ENCODE measurements at regions not wholly inside any gene's neighbourhood (a gene's known extent, or its start where the extent isn't known, plus 50 kb on each side); places are given as distances from the start of the nearest gene placed in this dataset.

DNA sequence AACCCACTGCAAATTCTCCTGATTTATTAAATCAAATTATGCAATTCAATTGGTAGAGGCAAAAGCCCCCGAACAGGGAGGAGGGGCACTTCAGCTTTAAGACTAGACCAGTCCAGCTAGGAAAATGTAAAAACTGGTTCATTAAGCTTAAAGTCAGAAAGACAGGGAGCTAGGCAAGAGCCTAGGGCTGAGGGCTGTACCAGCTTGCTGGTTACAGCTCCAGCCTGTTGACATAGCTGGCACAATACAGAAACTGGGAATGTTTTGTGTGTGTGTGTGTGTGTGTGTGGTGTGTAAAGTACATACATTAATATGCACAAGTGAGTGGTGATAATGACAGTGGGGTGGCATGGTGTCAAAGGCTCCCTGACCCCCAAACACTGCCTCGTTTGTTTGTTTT lies 307.0 kb upstream of the CELF4 start:
- CTCF ChIA-PET: no interaction called here
- POLR2A ChIA-PET (ENCODE audit: low non-redundant PET): no interaction called here

DNA sequence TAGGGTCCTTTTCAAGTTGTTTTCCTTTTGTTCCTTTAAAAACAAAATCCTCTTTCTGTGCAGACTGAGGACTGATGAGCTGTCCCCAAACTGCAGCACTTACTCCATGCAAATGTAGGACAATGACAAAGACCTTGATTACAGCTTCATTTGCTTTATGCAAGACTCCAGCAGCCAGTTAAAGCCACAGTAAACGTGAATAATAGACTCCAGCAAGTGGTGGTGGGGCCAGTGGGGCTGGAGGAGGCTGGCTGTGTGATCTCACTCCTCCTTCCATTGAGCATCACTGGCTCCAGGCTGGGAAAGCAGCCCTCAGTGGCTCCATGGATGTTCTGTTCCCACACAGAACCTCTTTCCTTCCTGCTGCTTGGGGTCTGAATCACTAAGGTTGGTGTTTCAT lies 306.0 kb upstream of the CELF4 start:
- DNase-seq (ENCODE audit: low spot score): no peak
- TF ChIP-seq CTCF (conservative IDR thresholded peaks at IDR 0.05; ENCODE audit: low read depth): no peak
- H3K27ac ChIP-seq: no peak overlapping the region
- CTCF ChIA-PET: no interaction called here
- POLR2A ChIA-PET (ENCODE audit: low non-redundant PET): no interaction called here

More for the DNA sequence above, 307.0 kb upstream of the CELF4 start:
- no peak overlapping the region for H3K27ac ChIP-seq
- no peak for DNase-seq (ENCODE audit: low spot score)
- no peak for TF ChIP-seq CTCF (conservative IDR thresholded peaks at IDR 0.05; ENCODE audit: low read depth)

- POLR2A ChIA-PET (ENCODE audit: low non-redundant PET): no interaction called here
- H3K27ac ChIP-seq: no peak overlapping the region
- no peak for DNase-seq (ENCODE audit: low spot score)
- CTCF ChIA-PET: no interaction called here
- TF ChIP-seq CTCF (conservative IDR thresholded peaks at IDR 0.05; ENCODE audit: low read depth): no peak
Observed at GRCh38 chr18:37869051-37869450, 303.5 kb upstream of the CELF4 start.

DNA sequence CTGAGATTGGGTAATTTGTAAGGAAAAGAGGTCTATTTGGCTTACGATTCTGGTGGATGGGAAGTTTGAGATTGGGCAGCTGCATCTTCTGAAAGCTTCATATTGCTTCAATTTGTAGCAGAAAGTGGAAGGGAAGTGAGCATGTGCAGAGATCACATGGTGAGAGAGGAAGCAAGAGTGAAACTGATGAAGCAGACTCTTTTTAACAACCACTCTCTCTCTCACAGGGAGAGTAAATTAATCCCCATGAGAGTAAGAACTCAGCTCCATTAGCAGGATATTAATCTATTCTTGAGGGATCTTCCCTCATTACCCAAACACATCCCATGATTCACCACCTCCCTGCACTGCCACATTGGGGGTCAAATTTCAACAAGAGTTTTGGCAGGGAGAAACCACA lies 298.5 kb upstream of the CELF4 start:
- ChIA-PET POLR2A (ENCODE audit: low non-redundant PET) (no interaction called here), CTCF (no interaction called here)
- H3K27ac ChIP-seq: no peak overlapping the region

DNA sequence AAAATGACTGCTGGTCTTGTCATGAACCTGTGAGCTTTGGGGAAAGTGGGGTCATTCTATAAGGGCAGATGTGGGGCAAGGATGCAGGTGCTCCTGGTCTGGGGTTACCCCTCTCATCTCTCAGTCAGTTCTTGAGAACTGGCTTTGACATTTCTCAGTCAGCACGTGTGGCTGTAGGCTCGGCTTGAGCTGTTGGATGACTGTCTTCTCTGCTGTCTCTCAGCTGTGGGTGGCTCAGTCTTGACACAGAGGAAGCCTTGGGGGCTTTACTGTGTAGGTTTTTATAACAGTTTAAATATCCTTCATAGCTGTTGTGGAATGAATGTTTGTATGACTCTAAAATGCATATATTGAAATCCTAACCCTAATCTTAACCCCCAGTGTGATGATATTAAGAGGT lies 296.4 kb upstream of the CELF4 start:
- H3K27ac ChIP-seq: no peak overlapping the region
- ChIA-PET CTCF (no interaction called here), POLR2A (ENCODE audit: low non-redundant PET) (no interaction called here)
- no peak for DNase-seq (ENCODE audit: low spot score)
- TF ChIP-seq CTCF (conservative IDR thresholded peaks at IDR 0.05; ENCODE audit: low read depth): no peak

More for the DNA sequence above, 298.5 kb upstream of the CELF4 start:
- DNase-seq (ENCODE audit: low spot score): no peak
- TF ChIP-seq CTCF (conservative IDR thresholded peaks at IDR 0.05; ENCODE audit: low read depth): no peak

GRCh38 chr18:37854396-37854795 lies 288.8 kb upstream of the CELF4 start:
- H3K27ac ChIP-seq: no peak overlapping the region

More at GRCh38 chr18:37854396-37854795, 288.8 kb upstream of the CELF4 start:
- no peak for DNase-seq (ENCODE audit: low spot score)
- CTCF ChIA-PET: no interaction called here
- POLR2A ChIA-PET (ENCODE audit: low non-redundant PET): no interaction called here
- TF ChIP-seq CTCF (conservative IDR thresholded peaks at IDR 0.05; ENCODE audit: low read depth): no peak

All from RWPE1 (cell line).